K562 (cell line): ENCODE measurements at regions not wholly inside any gene's neighbourhood (a gene's known extent, or its start where the extent isn't known, plus 50 kb on each side); places are given as distances from the start of the nearest gene placed in this dataset.

ENCODE experiments used
- ATF1 ChIP-seq, 2 experiments: fragments of 450-650 bp in 1 of 2; IDR thresholded peaks; 2 replicates each; pipeline ENCODE4 v1.6.1; 2016; ENCODE audit warnings: missing compliant biosample characterization in 1 of 2, missing genetic modification characterization in 1 of 2
- EZH2 ChIP-seq: IDR thresholded peaks from 2 replicates; pipeline ENCODE4 v1.6.1; 2012; ENCODE audit warnings: low read depth, mild to moderate bottlenecking, inconsistent platforms, low read length, borderline replicate concordance
- FOXJ3 ChIP-seq: sonication (generic); formaldehyde crosslinking; IDR thresholded peaks from 2 replicates; pipeline ENCODE4 v1.4.0; 2020; ENCODE audit warnings: mild to moderate bottlenecking, missing genetic modification reagents
- MYNN ChIP-seq, 2 experiments: sonication (generic); formaldehyde crosslinking in 1 of 2; IDR thresholded peaks; 2 replicates each; pipeline versions ENCODE4 v1.5.0 to v1.6.1; 2016 to 2020; ENCODE audit warnings: antibody characterized with exemption in 1 of 2, missing genetic modification reagents in 1 of 2
- SIX5 ChIP-seq, 2 experiments: IDR thresholded peaks; 2 replicates each; pipeline ENCODE4 v1.6.1; 2011; ENCODE audit warnings: low read length in 2 of 2, borderline replicate concordance in 1 of 2, low read depth in 1 of 2, mild to moderate bottlenecking in 1 of 2, moderate library complexity in 1 of 2; ENCODE audit not compliant: insufficient read depth in 1 of 2
- ZNF766 ChIP-seq: fragments of 200-800 bp; sonication (Bioruptor generic); conservative IDR thresholded peaks from 2 replicates; pipeline ENCODE4 v1.6.1; 2016; ENCODE audit warnings: missing genetic modification characterization, missing compliant biosample characterization
- TF ChIP-seq, protein P1 (sequence below), 3 experiments: IDR thresholded peaks in 2 of 3; conservative IDR thresholded peaks in 1 of 3; 2 replicates each; pipeline ENCODE4 v1.5.1; 2011 to 2012; ENCODE audit warnings: low read length in 3 of 3, mild to moderate bottlenecking in 3 of 3, control low read depth in 2 of 3, improper control_type of control experiment in 1 of 3, inconsistent platforms in 1 of 3, low read depth in 1 of 3, mixed read lengths in 1 of 3, moderate library complexity in 1 of 3; ENCODE audit not compliant: insufficient read depth in 2 of 3
- TF ChIP-seq, protein P2 (sequence below), 2 experiments: fragments of 450-650 bp in 1 of 2; IDR thresholded peaks; 2 replicates each; pipeline ENCODE4 v1.6.1; 2011 to 2017; ENCODE audit warnings: low read depth in 2 of 2, antibody characterized with exemption in 1 of 2, borderline replicate concordance in 1 of 2, low read length in 1 of 2, mild to moderate bottlenecking in 1 of 2, mixed read lengths in 1 of 2; ENCODE audit not compliant: control insufficient read depth in 1 of 2
- TF ChIP-seq, protein P3 (sequence below): fragments of 450-650 bp; formaldehyde crosslinking; IDR thresholded peaks from 2 replicates; pipeline ENCODE4 v1.4.0; 2020; ENCODE audit warnings: mild to moderate bottlenecking, moderate library complexity
- TF ChIP-seq, protein P4 (sequence below): sonication (generic); formaldehyde crosslinking; IDR thresholded peaks from 2 replicates; pipeline ENCODE4 v1.8.0; 2022; ENCODE audit warnings: missing genetic modification reagents, mild to moderate bottlenecking, borderline replicate concordance

DNA sequence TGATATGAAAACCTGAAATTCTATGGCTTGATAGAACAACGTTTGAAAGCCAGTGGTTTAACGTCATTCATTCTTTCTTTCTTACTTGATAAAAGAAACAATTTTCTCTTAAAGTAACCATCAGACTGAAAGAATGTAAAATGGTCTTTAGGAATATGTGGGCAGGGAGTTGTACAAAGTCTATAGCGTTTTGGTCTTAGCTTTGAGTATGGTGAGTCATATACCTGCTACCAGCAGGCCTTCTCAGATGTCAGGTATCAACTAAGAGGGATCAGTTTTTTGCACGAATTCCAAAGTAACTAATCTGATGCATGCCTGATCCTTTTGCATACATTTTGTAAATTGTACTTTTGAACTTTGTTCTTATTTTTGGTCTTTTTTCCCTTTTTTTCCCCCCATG is 101.5 kb upstream of the DSEL start:
- TF ChIP-seq EZH2 (no peak), ZNF766 (no peak), MYNN (IDR thresholded peaks at IDR 0.05) (no peak), MYNN (CRISPR knock-in tag; IDR thresholded peaks at IDR 0.05) (no peak), FOXJ3 (CRISPR knock-in tag) (no peak), ATF1 (CRISPR knock-in tag; IDR thresholded peaks at IDR 0.05) (no peak), ATF1 (tag; IDR thresholded peaks at IDR 0.05) (no peak), SIX5 (IDR thresholded peaks at IDR 0.05; ENCODE audit: borderline replicate concordance in 1 of 2, insufficient read depth in 1 of 2, low read depth in 1 of 2, low read length in 2 of 2) (no peak)
- TF ChIP-seq, protein P1, sequence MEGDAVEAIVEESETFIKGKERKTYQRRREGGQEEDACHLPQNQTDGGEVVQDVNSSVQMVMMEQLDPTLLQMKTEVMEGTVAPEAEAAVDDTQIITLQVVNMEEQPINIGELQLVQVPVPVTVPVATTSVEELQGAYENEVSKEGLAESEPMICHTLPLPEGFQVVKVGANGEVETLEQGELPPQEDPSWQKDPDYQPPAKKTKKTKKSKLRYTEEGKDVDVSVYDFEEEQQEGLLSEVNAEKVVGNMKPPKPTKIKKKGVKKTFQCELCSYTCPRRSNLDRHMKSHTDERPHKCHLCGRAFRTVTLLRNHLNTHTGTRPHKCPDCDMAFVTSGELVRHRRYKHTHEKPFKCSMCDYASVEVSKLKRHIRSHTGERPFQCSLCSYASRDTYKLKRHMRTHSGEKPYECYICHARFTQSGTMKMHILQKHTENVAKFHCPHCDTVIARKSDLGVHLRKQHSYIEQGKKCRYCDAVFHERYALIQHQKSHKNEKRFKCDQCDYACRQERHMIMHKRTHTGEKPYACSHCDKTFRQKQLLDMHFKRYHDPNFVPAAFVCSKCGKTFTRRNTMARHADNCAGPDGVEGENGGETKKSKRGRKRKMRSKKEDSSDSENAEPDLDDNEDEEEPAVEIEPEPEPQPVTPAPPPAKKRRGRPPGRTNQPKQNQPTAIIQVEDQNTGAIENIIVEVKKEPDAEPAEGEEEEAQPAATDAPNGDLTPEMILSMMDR (IDR thresholded peaks at IDR 0.05 in 2 of 3, conservative IDR thresholded peaks at IDR 0.05 in 1 of 3; ENCODE audit: insufficient read depth in 2 of 3, low read depth in 1 of 3, low read length in 3 of 3), result no peak
- TF ChIP-seq, protein P2, sequence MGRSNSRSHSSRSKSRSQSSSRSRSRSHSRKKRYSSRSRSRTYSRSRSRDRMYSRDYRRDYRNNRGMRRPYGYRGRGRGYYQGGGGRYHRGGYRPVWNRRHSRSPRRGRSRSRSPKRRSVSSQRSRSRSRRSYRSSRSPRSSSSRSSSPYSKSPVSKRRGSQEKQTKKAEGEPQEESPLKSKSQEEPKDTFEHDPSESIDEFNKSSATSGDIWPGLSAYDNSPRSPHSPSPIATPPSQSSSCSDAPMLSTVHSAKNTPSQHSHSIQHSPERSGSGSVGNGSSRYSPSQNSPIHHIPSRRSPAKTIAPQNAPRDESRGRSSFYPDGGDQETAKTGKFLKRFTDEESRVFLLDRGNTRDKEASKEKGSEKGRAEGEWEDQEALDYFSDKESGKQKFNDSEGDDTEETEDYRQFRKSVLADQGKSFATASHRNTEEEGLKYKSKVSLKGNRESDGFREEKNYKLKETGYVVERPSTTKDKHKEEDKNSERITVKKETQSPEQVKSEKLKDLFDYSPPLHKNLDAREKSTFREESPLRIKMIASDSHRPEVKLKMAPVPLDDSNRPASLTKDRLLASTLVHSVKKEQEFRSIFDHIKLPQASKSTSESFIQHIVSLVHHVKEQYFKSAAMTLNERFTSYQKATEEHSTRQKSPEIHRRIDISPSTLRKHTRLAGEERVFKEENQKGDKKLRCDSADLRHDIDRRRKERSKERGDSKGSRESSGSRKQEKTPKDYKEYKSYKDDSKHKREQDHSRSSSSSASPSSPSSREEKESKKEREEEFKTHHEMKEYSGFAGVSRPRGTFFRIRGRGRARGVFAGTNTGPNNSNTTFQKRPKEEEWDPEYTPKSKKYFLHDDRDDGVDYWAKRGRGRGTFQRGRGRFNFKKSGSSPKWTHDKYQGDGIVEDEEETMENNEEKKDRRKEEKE (IDR thresholded peaks at IDR 0.05; ENCODE audit: borderline replicate concordance in 1 of 2, control insufficient read depth in 1 of 2, low read depth in 2 of 2, low read length in 1 of 2), result no peak
- TF ChIP-seq, protein P3, sequence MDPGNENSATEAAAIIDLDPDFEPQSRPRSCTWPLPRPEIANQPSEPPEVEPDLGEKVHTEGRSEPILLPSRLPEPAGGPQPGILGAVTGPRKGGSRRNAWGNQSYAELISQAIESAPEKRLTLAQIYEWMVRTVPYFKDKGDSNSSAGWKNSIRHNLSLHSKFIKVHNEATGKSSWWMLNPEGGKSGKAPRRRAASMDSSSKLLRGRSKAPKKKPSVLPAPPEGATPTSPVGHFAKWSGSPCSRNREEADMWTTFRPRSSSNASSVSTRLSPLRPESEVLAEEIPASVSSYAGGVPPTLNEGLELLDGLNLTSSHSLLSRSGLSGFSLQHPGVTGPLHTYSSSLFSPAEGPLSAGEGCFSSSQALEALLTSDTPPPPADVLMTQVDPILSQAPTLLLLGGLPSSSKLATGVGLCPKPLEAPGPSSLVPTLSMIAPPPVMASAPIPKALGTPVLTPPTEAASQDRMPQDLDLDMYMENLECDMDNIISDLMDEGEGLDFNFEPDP, result no peak
- TF ChIP-seq, protein P4, sequence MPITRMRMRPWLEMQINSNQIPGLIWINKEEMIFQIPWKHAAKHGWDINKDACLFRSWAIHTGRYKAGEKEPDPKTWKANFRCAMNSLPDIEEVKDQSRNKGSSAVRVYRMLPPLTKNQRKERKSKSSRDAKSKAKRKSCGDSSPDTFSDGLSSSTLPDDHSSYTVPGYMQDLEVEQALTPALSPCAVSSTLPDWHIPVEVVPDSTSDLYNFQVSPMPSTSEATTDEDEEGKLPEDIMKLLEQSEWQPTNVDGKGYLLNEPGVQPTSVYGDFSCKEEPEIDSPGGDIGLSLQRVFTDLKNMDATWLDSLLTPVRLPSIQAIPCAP (CRISPR knock-in tag), result no peak
